ENCODE measurements at regions not wholly inside any gene's neighbourhood (a gene's known extent, or its start where the extent isn't known, plus 50 kb on each side); places are given as distances from the start of the nearest gene placed in this dataset.

GRCh38 chr2:19219060-19219459, 139.4 kb downstream of the OSR1 start:
- DNase-seq (ENCODE audit: low read depth, low spot score): no peak
- no peak for TF ChIP-seq EZH2 (IDR thresholded peaks at IDR 0.05; ENCODE audit: low read length)
- TF ChIP-seq CTCF (optimal IDR thresholded peaks at IDR 0.05 in 1 of 3, IDR thresholded peaks at IDR 0.05 in 1 of 3, conservative IDR thresholded peaks at IDR 0.05 in 1 of 3; ENCODE audit: extremely low read depth in 1 of 3, insufficient read depth in 2 of 3, low read length in 3 of 3): no peak
- no peaks in the 10 kb centered on the region for H3K27me3 ChIP-seq (ENCODE audit: control insufficient read depth, extremely low read depth, insufficient read depth, low read length)
- H2AFZ ChIP-seq (ENCODE audit: control insufficient read depth, low read length): no peak overlapping the region
- no peak overlapping the region for H3K4me3 ChIP-seq (ENCODE audit: control insufficient read depth in 2 of 3, extremely low read depth in 1 of 3, insufficient read depth in 2 of 3, low read depth in 1 of 3, low read length in 3 of 3)
- FAIRE-seq: no peak
- no peaks in the 10 kb centered on the region for H4K20me1 ChIP-seq (ENCODE audit: control insufficient read depth, extremely low read depth, insufficient read depth, low read length)
- H3K9me1 ChIP-seq (ENCODE audit: control insufficient read depth, extremely low read depth, insufficient read depth, low read length): no peaks in the 10 kb centered on the region
- no peaks in the 10 kb centered on the region for H3K4me1 ChIP-seq (ENCODE audit: control insufficient read depth, extremely low read depth, insufficient read depth, low read length)
- H3K9me3 ChIP-seq (ENCODE audit: control insufficient read depth, low read depth, low read length): no peaks in the 10 kb centered on the region
- H3K27ac ChIP-seq (ENCODE audit: control insufficient read depth, insufficient read depth, low read length): no peak overlapping the region
- H3K4me2 ChIP-seq (ENCODE audit: control insufficient read depth, extremely low read depth, insufficient read depth, low read depth, low read length): no peak overlapping the region
- no peak overlapping the region for H3K9ac ChIP-seq (ENCODE audit: control insufficient read depth, extremely low read depth, insufficient read depth, low read length)
- H3K36me3 ChIP-seq (ENCODE audit: control insufficient read depth in 2 of 2, extremely low read depth in 1 of 2, insufficient read depth in 2 of 2, low read length in 2 of 2): no peaks in the 10 kb centered on the region
- dilution Hi-C loops (cut with MboI; ENCODE audit: extremely low pct_ligation_motif_present, low sequenced_read_pairs): no loop called here
- no peaks in the 10 kb centered on the region for H3K79me2 ChIP-seq (ENCODE audit: control insufficient read depth, insufficient read depth, low read length)

- Histone ChIP-seq H3K9me3 (ENCODE audit: control insufficient read depth, low read depth, low read length) (no peaks in the 10 kb centered on the region), H4K20me1 (ENCODE audit: control insufficient read depth, extremely low read depth, insufficient read depth, low read length) (no peaks in the 10 kb centered on the region), H3K36me3 (ENCODE audit: control insufficient read depth in 2 of 2, extremely low read depth in 1 of 2, insufficient read depth in 2 of 2, low read length in 2 of 2) (no peaks in the 10 kb centered on the region), H3K4me2 (ENCODE audit: control insufficient read depth, extremely low read depth, insufficient read depth, low read depth, low read length) (no peak overlapping the region), H3K9ac (ENCODE audit: control insufficient read depth, extremely low read depth, insufficient read depth, low read length) (no peak overlapping the region), H3K79me2 (ENCODE audit: control insufficient read depth, insufficient read depth, low read length) (no peaks in the 10 kb centered on the region), H3K9me1 (ENCODE audit: control insufficient read depth, extremely low read depth, insufficient read depth, low read length) (no peaks in the 10 kb centered on the region), H3K27me3 (ENCODE audit: control insufficient read depth, extremely low read depth, insufficient read depth, low read length) (no peaks in the 10 kb centered on the region), H3K4me3 (ENCODE audit: control insufficient read depth in 2 of 3, extremely low read depth in 1 of 3, insufficient read depth in 2 of 3, low read depth in 1 of 3, low read length in 3 of 3) (no peak overlapping the region), H3K4me1 (ENCODE audit: control insufficient read depth, extremely low read depth, insufficient read depth, low read length) (no peaks in the 10 kb centered on the region), H2AFZ (ENCODE audit: control insufficient read depth, low read length) (no peak overlapping the region), H3K27ac (ENCODE audit: control insufficient read depth, insufficient read depth, low read length) (no peak overlapping the region)
- FAIRE-seq (no peak), DNase-seq (ENCODE audit: low read depth, low spot score) (no peak)
- dilution Hi-C loops (cut with MboI; ENCODE audit: extremely low pct_ligation_motif_present, low sequenced_read_pairs): no loop called here
- TF ChIP-seq CTCF (optimal IDR thresholded peaks at IDR 0.05 in 1 of 3, IDR thresholded peaks at IDR 0.05 in 1 of 3, conservative IDR thresholded peaks at IDR 0.05 in 1 of 3; ENCODE audit: extremely low read depth in 1 of 3, insufficient read depth in 2 of 3, low read length in 3 of 3) (no peak), EZH2 (IDR thresholded peaks at IDR 0.05; ENCODE audit: low read length) (no peak)
These were observed 140.3 kb downstream of the OSR1 start for GRCh38 chr2:19218166-19218565.

Measured in keratinocyte (primary cell).